ENCODE measurements at regions not wholly inside any gene's neighbourhood (a gene's known extent, or its start where the extent isn't known, plus 50 kb on each side); places are given as distances from the start of the nearest gene placed in this dataset.

- in situ Hi-C loops (cut with HindIII; ENCODE audit: low sequenced_read_pairs) = no loop called here
- no peak overlapping the region for H3K4me3 ChIP-seq (ENCODE audit: low read depth, low read length)
- DNase-seq (ENCODE audit: low read depth) = no peak
- no peak for TF ChIP-seq CTCF (IDR thresholded peaks at IDR 0.05; ENCODE audit: low read depth, low read length, missing control alignments)
Observed at GRCh38 chr14:25518364-25518763, 468.4 kb upstream of the STXBP6 start.

- no peak overlapping the region for H3K4me3 ChIP-seq (ENCODE audit: low read depth, low read length)
- DNase-seq (ENCODE audit: low read depth) = no peak
- in situ Hi-C loops (cut with HindIII; ENCODE audit: low sequenced_read_pairs) = no loop called here
- no peak for TF ChIP-seq CTCF (IDR thresholded peaks at IDR 0.05; ENCODE audit: low read depth, low read length, missing control alignments)
Observed at GRCh38 chr14:25516838-25517237, 466.9 kb upstream of the STXBP6 start.

GRCh38 chr14:25508845-25509244 is 458.9 kb upstream of the STXBP6 start:
- H3K4me3 ChIP-seq (ENCODE audit: low read depth, low read length) = no peak overlapping the region
- no peak for TF ChIP-seq CTCF (IDR thresholded peaks at IDR 0.05; ENCODE audit: low read depth, low read length, missing control alignments)
- in situ Hi-C loops (cut with HindIII; ENCODE audit: low sequenced_read_pairs) = no loop called here
- no peak for DNase-seq (ENCODE audit: low read depth)

GRCh38 chr14:25501749-25502148 is 451.8 kb upstream of the STXBP6 start:
- in situ Hi-C loops (cut with HindIII; ENCODE audit: low sequenced_read_pairs) = no loop called here
- no peak overlapping the region for H3K4me3 ChIP-seq (ENCODE audit: low read depth, low read length)
- DNase-seq (ENCODE audit: low read depth) = no peak
- TF ChIP-seq CTCF (IDR thresholded peaks at IDR 0.05; ENCODE audit: low read depth, low read length, missing control alignments) = no peak

- H3K4me3 ChIP-seq (ENCODE audit: low read depth, low read length) = no peak overlapping the region
- DNase-seq (ENCODE audit: low read depth) = no peak
- in situ Hi-C loops (cut with HindIII; ENCODE audit: low sequenced_read_pairs) = no loop called here
- no peak for TF ChIP-seq CTCF (IDR thresholded peaks at IDR 0.05; ENCODE audit: low read depth, low read length, missing control alignments)
Observed at GRCh38 chr14:25488961-25489360, 439.0 kb upstream of the STXBP6 start.

GRCh38 chr14:25485381-25485780 is 435.4 kb upstream of the STXBP6 start:
- in situ Hi-C loops (cut with HindIII; ENCODE audit: low sequenced_read_pairs) = no loop called here
- no peak for DNase-seq (ENCODE audit: low read depth)
- no peak overlapping the region for H3K4me3 ChIP-seq (ENCODE audit: low read depth, low read length)
- no peak for TF ChIP-seq CTCF (IDR thresholded peaks at IDR 0.05; ENCODE audit: low read depth, low read length, missing control alignments)

GRCh38 chr14:25484906-25485305 is 435.0 kb upstream of the STXBP6 start:
- no peak for TF ChIP-seq CTCF (IDR thresholded peaks at IDR 0.05; ENCODE audit: low read depth, low read length, missing control alignments)
- DNase-seq (ENCODE audit: low read depth) = no peak
- H3K4me3 ChIP-seq (ENCODE audit: low read depth, low read length) = no peak overlapping the region
- in situ Hi-C loops (cut with HindIII; ENCODE audit: low sequenced_read_pairs) = no loop called here
